IMR-90 (cell line): ENCODE measurements at regions not wholly inside any gene's neighbourhood (a gene's known extent, or its start where the extent isn't known, plus 50 kb on each side); places are given as distances from the start of the nearest gene placed in this dataset.

Source experiments
- ATAC-seq: fragments of 200-7000 bp; cut with Tn5 transposase; 2 replicates; pipeline ENCODE4 v1.9.1; 2020; ENCODE audit warnings: low read depth, mild to moderate bottlenecking, moderate library complexity
- BruUV-seq: library from RNA; stranded (reverse); fragments of 400-500 nt; replicated peaks from 2 replicates; lab custom pipeline; 2021; lab: Mats Ljungman, UMichigan
- CTCF ChIA-PET: fragments of 300-600 bp; formaldehyde crosslinking; extraction: SDS; loops from one replicate; lab custom pipeline; 2021; ENCODE audit warnings: antibody characterized with exemption; lab: Yijun Ruan, JAX
- POLR2A ChIA-PET: fragments of 300-600 bp; sonication (Branson Sonifier 250); formaldehyde crosslinking; loops from one replicate; lab custom pipeline; 2022; ENCODE audit warnings: antibody characterized with exemption; ENCODE audit not compliant: unreplicated experiment; lab: Charles Lee
- DNase-seq: peaks from one replicate; pipeline ENCODE4 v3.0.0; 2013
- H2AFZ ChIP-seq: replicated peaks from 2 replicates; pipeline ENCODE3; 2013; ENCODE audit warnings: low read length, mild to moderate bottlenecking; ENCODE audit not compliant: poor library complexity
- H2AK5ac ChIP-seq: 2 replicates; pipeline ENCODE4 v1.6.1; 2013; ENCODE audit warnings: low read depth, low read length, inconsistent platforms
- H2AK9ac ChIP-seq: replicated peaks from 2 replicates; pipeline ENCODE3; 2013; ENCODE audit warnings: mild to moderate bottlenecking, low read depth, low read length, moderate library complexity; ENCODE audit not compliant: poor library complexity
- H2BK120ac ChIP-seq: 2 replicates; pipeline ENCODE4 v1.6.1; 2013; ENCODE audit warnings: low read depth, low read length, inconsistent platforms
- H2BK15ac ChIP-seq: 3 replicates; pipeline ENCODE4 v1.6.1; 2013; ENCODE audit warnings: low read depth, low read length, inconsistent platforms
- H2BK20ac ChIP-seq: 2 replicates; pipeline ENCODE4 v1.6.1; 2013; ENCODE audit warnings: low read depth, mild to moderate bottlenecking, inconsistent platforms, low read length, moderate library complexity
- H2BK5ac ChIP-seq: 2 replicates; pipeline ENCODE4 v1.6.1; 2013; ENCODE audit warnings: mild to moderate bottlenecking, low read depth, low read length, inconsistent platforms; ENCODE audit not compliant: poor library complexity, severe bottlenecking
- H3K14ac ChIP-seq: replicated peaks from 2 replicates; pipeline ENCODE4 v1.6.1; 2013; ENCODE audit warnings: low read depth, low read length, inconsistent platforms
- H3K18ac ChIP-seq: 2 replicates; pipeline ENCODE4 v1.6.1; 2013; ENCODE audit warnings: low read depth, low read length, control low read depth
- H3K23ac ChIP-seq: 2 replicates; pipeline ENCODE4 v1.6.1; 2013; ENCODE audit warnings: low read depth, low read length, inconsistent platforms
- H3K27ac ChIP-seq: 2 replicates; pipeline ENCODE4 v1.5.1; 2013; ENCODE audit warnings: mild to moderate bottlenecking, control low read depth, low read length; ENCODE audit not compliant: insufficient read depth
- H3K27me3 ChIP-seq: 2 replicates; pipeline ENCODE4 v1.6.1; 2013; ENCODE audit warnings: low read length; ENCODE audit not compliant: control insufficient read depth, insufficient read depth
- H3K36me3 ChIP-seq: 2 replicates; pipeline ENCODE4 v1.6.1; 2013; ENCODE audit warnings: low read length, mixed read lengths; ENCODE audit not compliant: control insufficient read depth, insufficient read depth
- H3K4ac ChIP-seq: 2 replicates; pipeline ENCODE4 v1.6.1; 2013; ENCODE audit warnings: low read depth, low read length, inconsistent platforms
- H3K4me1 ChIP-seq: 2 replicates; pipeline ENCODE4 v1.6.1; 2013; ENCODE audit warnings: low read length, mixed read lengths; ENCODE audit not compliant: control insufficient read depth, insufficient read depth
- H3K4me2 ChIP-seq: 2 replicates; pipeline ENCODE4 v1.6.1; 2013; ENCODE audit warnings: low read depth, mild to moderate bottlenecking, control low read depth, low read length, moderate library complexity
- H3K4me3 ChIP-seq: 2 replicates; pipeline ENCODE4 v1.5.1; 2013; ENCODE audit warnings: low read depth, mild to moderate bottlenecking, control low read depth, low read length, moderate library complexity; ENCODE audit not compliant: insufficient read depth
- H3K56ac ChIP-seq: 2 replicates; pipeline ENCODE4 v1.6.1; 2013; ENCODE audit warnings: low read length, inconsistent platforms; ENCODE audit not compliant: insufficient read depth; ENCODE audit errors: extremely low read depth
- H3K79me1 ChIP-seq, 2 experiments: 2 replicates each; pipeline ENCODE4 v1.6.1; 2013; ENCODE audit warnings: low read length in 2 of 2, inconsistent platforms in 1 of 2, low read depth in 1 of 2
- H3K9ac ChIP-seq: 2 replicates; pipeline ENCODE4 v1.6.1; 2013; ENCODE audit warnings: low read depth, low read length, control low read depth
- H3K9me1 ChIP-seq: 2 replicates; pipeline ENCODE4 v1.6.1; 2013; ENCODE audit warnings: low read length, inconsistent platforms; ENCODE audit not compliant: insufficient read depth
- H3K9me3 ChIP-seq: 2 replicates; pipeline ENCODE4 v1.6.1; 2013; ENCODE audit warnings: low read length; ENCODE audit not compliant: control insufficient read depth, insufficient read depth
- H4K20me1 ChIP-seq: 2 replicates; pipeline ENCODE4 v1.6.1; 2013; ENCODE audit warnings: low read length, inconsistent platforms; ENCODE audit not compliant: insufficient read depth
- H4K5ac ChIP-seq: 2 replicates; pipeline ENCODE4 v1.6.1; 2013; ENCODE audit warnings: mild to moderate bottlenecking, low read depth, low read length, control low read depth
- H4K8ac ChIP-seq, 2 experiments: 2 replicates each; pipeline ENCODE4 v1.6.1; 2013; ENCODE audit warnings: low read depth in 2 of 2, low read length in 2 of 2, control low read depth in 1 of 2, inconsistent platforms in 1 of 2
- H4K91ac ChIP-seq: 2 replicates; pipeline ENCODE4 v1.6.1; 2013; ENCODE audit warnings: low read depth, low read length, inconsistent platforms; ENCODE audit not compliant: insufficient read depth
- FOS ChIP-seq: fragments of 150-350 bp; IDR thresholded peaks from 2 replicates; pipeline ENCODE4 v1.6.1; 2016; ENCODE audit warnings: low read depth, low read length
- MAZ ChIP-seq: IDR thresholded peaks from 2 replicates; pipeline ENCODE4 v1.6.1; 2012; ENCODE audit warnings: low read depth, mild to moderate bottlenecking, low read length, improper control_type of control experiment, moderate library complexity, borderline replicate concordance
- MXI1 ChIP-seq: IDR thresholded peaks from 2 replicates; pipeline ENCODE4 v1.6.1; 2012; ENCODE audit warnings: low read depth, mild to moderate bottlenecking, low read length, moderate library complexity, borderline replicate concordance
- POLR2A ChIP-seq: IDR thresholded peaks from 2 replicates; pipeline ENCODE4 v1.6.1; 2012; ENCODE audit warnings: mild to moderate bottlenecking, low read depth, low read length
- RAD21 ChIP-seq: IDR thresholded peaks from 2 replicates; pipeline ENCODE4 v1.6.1; 2012; ENCODE audit warnings: low read length, improper control_type of control experiment
- RFX5 ChIP-seq: IDR thresholded peaks from 2 replicates; pipeline ENCODE4 v1.8.0; 2012; ENCODE audit warnings: low read depth, mild to moderate bottlenecking, low read length, moderate library complexity
- SMC3 ChIP-seq: fragments of 150-350 bp; IDR thresholded peaks from 2 replicates; pipeline ENCODE4 v1.6.1; 2016; ENCODE audit warnings: low read depth, mild to moderate bottlenecking, antibody characterized with exemption, low read length, moderate library complexity
- WGBS, 2 experiments: methylation state at CpG; one replicate each; pipeline versions ENCODE4 v1.1.5 to v1.1.7; 2013; ENCODE audit warnings: missing lambda C conversion rate in 2 of 2; ENCODE audit not compliant: insufficient read length in 1 of 2; ENCODE audit errors: extremely low coverage in 2 of 2; 5-methylcytosine and 5-hydroxymethylcytosine counted together
- dilution Hi-C: fragments of 300-500 bp; cut with HindIII; formaldehyde crosslinking; loops from one replicate; pipeline ENCODE4 v1.14.3; 2018; ENCODE audit warnings: low sequenced_read_pairs; ENCODE audit not compliant: unreplicated experiment
- in situ Hi-C: fragments of 300-500 bp; cut with MboI; formaldehyde crosslinking; loops from 3 replicates; pipeline ENCODE4 v1.14.3; 2019; ENCODE audit warnings: low sequenced_read_pairs, inconsistent platforms, mixed read lengths
- intact Hi-C: fragments of 100-400 bp; cut with micrococcal nuclease; formaldehyde crosslinking; loops from 2 replicates; pipeline ENCODE4 v1.10.0; 2022
- TF ChIP-seq, protein P1 (sequence below): fragments of 150-350 bp; IDR thresholded peaks from 2 replicates; pipeline ENCODE4 v1.6.1; 2017; ENCODE audit warnings: mild to moderate bottlenecking, antibody characterized with exemption, low read length, low read depth

DNA sequence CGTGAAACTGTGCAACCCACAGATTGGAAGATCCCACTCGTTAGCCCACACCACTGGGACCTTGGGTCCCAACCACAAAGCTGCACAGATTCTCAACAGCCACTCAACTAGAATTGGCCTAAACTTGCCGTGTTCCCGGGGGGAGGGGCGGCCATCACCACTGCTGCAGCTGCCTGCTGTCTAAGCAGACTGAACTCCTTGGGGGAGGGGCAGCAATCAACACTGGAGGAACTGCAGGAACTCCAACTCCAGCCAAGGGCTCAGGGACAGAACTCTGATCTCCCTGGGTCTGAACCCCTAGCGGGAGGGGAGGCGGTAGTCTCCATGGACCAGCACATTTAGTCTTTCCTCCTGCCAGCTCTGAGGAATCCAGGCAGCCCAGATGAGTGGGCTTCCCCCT is 205.9 kb downstream of the RSL24D1 start:
- Histone ChIP-seq H4K8ac (no peak overlapping the region), H3K18ac (no peak overlapping the region), H3K27ac (no peak overlapping the region), H2AK5ac (no peak overlapping the region), H3K14ac (no peak overlapping the region), H3K27me3 (no peaks in the 10 kb centered on the region), H2AFZ (no peak overlapping the region), H3K79me1 (no peaks in the 10 kb centered on the region), H3K4me3 (no peak overlapping the region), H3K36me3 (no peaks in the 10 kb centered on the region), H3K9me1 (no peaks in the 10 kb centered on the region), H2BK20ac (no peak overlapping the region), H3K4me1 (no peaks in the 10 kb centered on the region), H3K56ac (no peak overlapping the region), H3K23ac (no peak overlapping the region), H3K9me3 (peaks cover 12% of the 10 kb centered on the region), H3K9ac (no peak overlapping the region), H3K4me2 (no peak overlapping the region), H2BK120ac (no peak overlapping the region), H2BK5ac (no peak overlapping the region), H2BK15ac (no peak overlapping the region), H4K20me1 (no peaks in the 10 kb centered on the region), H2AK9ac (no peak overlapping the region), H3K4ac (no peak overlapping the region), H4K5ac (no peak overlapping the region), H4K91ac (no peak overlapping the region)
- ChIA-PET POLR2A (no interaction called here), CTCF (no interaction called here)
- DNase-seq, result no peak
- ATAC-seq, result no peak
- dilution Hi-C loops (no loop called here), intact Hi-C loops (no loop called here), in situ Hi-C loops (no loop called here)
- TF ChIP-seq RAD21 (no peak), SMC3 (no peak), MAZ (no peak), FOS (no peak), RFX5 (no peak), MXI1 (no peak), POLR2A (no peak)
- TF ChIP-seq, protein P1, sequence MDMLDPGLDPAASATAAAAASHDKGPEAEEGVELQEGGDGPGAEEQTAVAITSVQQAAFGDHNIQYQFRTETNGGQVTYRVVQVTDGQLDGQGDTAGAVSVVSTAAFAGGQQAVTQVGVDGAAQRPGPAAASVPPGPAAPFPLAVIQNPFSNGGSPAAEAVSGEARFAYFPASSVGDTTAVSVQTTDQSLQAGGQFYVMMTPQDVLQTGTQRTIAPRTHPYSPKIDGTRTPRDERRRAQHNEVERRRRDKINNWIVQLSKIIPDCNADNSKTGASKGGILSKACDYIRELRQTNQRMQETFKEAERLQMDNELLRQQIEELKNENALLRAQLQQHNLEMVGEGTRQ, result no peak
- 50% methylated on average over 2 of the region's 7 CpGs; no CpG with 5 or more reads in 1 of the 2 experiments for WGBS, 2 experiments
- BruUV-seq, result no TSS peak
